OCI-LY7 (cell line): ENCODE measurements at regions not wholly inside any gene's neighbourhood (a gene's known extent, or its start where the extent isn't known, plus 50 kb on each side); places are given as distances from the start of the nearest gene placed in this dataset.
A peak's percentile ranks its signal among the peaks of the same experiment; 100 is the strongest.

Source experiments
- BruUV-seq: library from RNA; stranded (reverse); fragments of 400-500 nt; replicated peaks from 2 replicates; lab custom pipeline; 2021; lab: Mats Ljungman, UMichigan
- CTCF ChIA-PET: fragments of 300-600 bp; sonication (Branson Sonifier 250); formaldehyde crosslinking; loops from one replicate; lab custom pipeline; 2022; ENCODE audit warnings: antibody characterized with exemption; ENCODE audit not compliant: unreplicated experiment; lab: Charles Lee
- POLR2A ChIA-PET: fragments of 300-600 bp; sonication (Branson Sonifier 250); formaldehyde crosslinking; loops from one replicate; lab custom pipeline; 2022; ENCODE audit warnings: antibody characterized with exemption; lab: Charles Lee
- DNase-seq: peaks from one replicate; pipeline ENCODE4 v3.0.0-alpha.2; 2015; ENCODE audit warnings: low spot score
- H2AFZ ChIP-seq: fragments of 200-600 bp; sonication (generic), shearing (Covaris generic); 2 replicates; pipeline ENCODE4 v1.6.1; 2014; ENCODE audit warnings: mild to moderate bottlenecking, antibody characterized with exemption, low read length, moderate library complexity
- H3K27ac ChIP-seq: fragments of 200-600 bp; sonication (generic); 2 replicates; pipeline ENCODE4 v1.5.1; 2014; ENCODE audit warnings: mixed run types, low read depth, mild to moderate bottlenecking, moderate library complexity, low read length, inconsistent platforms; ENCODE audit not compliant: poor library complexity, severe bottlenecking
- H3K36me3 ChIP-seq: fragments of 200-600 bp; sonication (generic); 2 replicates; pipeline ENCODE4 v1.6.1; 2014; ENCODE audit warnings: mild to moderate bottlenecking, antibody characterized with exemption, low read length, moderate library complexity, mixed read lengths; ENCODE audit not compliant: insufficient read depth
- H3K4me1 ChIP-seq: fragments of 200-600 bp; sonication (generic); 2 replicates; pipeline ENCODE4 v1.5.1; 2014; ENCODE audit warnings: mild to moderate bottlenecking, low read length; ENCODE audit not compliant: insufficient read depth, poor library complexity, severe bottlenecking
- H3K4me2 ChIP-seq: fragments of 200-600 bp; sonication (generic); 2 replicates; pipeline ENCODE4 v1.6.1; 2014; ENCODE audit warnings: mild to moderate bottlenecking, low read length
- H3K4me3 ChIP-seq: fragments of 200-600 bp; sonication (generic); 2 replicates; pipeline ENCODE4 v1.5.1; 2014; ENCODE audit warnings: mild to moderate bottlenecking, low read depth, low read length; ENCODE audit not compliant: poor library complexity, severe bottlenecking
- H3K79me2 ChIP-seq: fragments of 200-600 bp; sonication (generic); 2 replicates; pipeline ENCODE4 v1.6.1; 2016; ENCODE audit warnings: low read depth, mild to moderate bottlenecking, low read length, moderate library complexity, mixed read lengths; ENCODE audit not compliant: insufficient read depth
- H3K9me2 ChIP-seq: fragments of 200-600 bp; sonication (generic); 2 replicates; pipeline ENCODE4 v1.6.1; 2016; ENCODE audit warnings: mild to moderate bottlenecking, low read length, mixed read lengths; ENCODE audit not compliant: insufficient read depth
- H3K9me3 ChIP-seq: fragments of 200-600 bp; sonication (generic); 2 replicates; pipeline ENCODE4 v1.6.1; 2014; ENCODE audit warnings: mild to moderate bottlenecking, mixed run types, low read length, mixed read lengths
- H4K20me1 ChIP-seq: fragments of 200-600 bp; sonication (generic); 2 replicates; pipeline ENCODE4 v1.6.1; 2014; ENCODE audit warnings: mild to moderate bottlenecking, antibody characterized with exemption, low read length, moderate library complexity, mixed read lengths; ENCODE audit not compliant: insufficient read depth
- EZH2phosphoT487 ChIP-seq: fragments of 200-600 bp; sonication (generic); IDR thresholded peaks from 2 replicates; pipeline ENCODE4 v1.6.1; 2018; ENCODE audit warnings: low read depth, borderline replicate concordance, mild to moderate bottlenecking, mixed run types, antibody characterized with exemption, low read length, moderate library complexity, mixed read lengths
- intact Hi-C: fragments of 100-400 bp; cut with micrococcal nuclease; formaldehyde crosslinking; loops from one replicate; pipeline ENCODE4 v1.10.0; 2022; ENCODE audit not compliant: unreplicated experiment
- TF ChIP-seq, protein P1 (sequence below): fragments of 200-600 bp; sonication (generic); conservative IDR thresholded peaks from 2 replicates; pipeline ENCODE4 v1.5.1; 2014; ENCODE audit warnings: mild to moderate bottlenecking, antibody characterized with exemption, low read length, moderate library complexity, mixed read lengths

DNA sequence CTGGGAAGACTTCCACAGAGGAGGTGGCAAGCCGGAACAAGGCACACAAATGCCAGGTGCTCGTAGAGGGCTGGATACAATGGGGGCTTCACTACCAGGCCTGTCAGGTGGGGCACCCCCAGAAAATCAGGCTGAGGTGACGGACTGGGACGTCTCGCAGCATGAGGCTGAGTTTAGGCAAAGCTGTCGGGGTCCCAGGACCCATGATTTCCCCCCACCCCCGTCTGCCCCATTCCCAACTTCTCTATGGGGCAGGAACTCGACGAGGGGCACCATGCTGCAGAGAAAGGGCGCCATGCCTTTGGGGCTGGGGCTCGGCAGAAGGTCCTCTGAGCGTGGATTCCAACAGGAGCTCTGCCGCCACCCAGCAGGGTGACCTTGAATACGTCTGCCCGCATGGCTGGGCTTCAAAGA lies 65.7 kb upstream of the HES1 start:
- TF ChIP-seq, protein P1, sequence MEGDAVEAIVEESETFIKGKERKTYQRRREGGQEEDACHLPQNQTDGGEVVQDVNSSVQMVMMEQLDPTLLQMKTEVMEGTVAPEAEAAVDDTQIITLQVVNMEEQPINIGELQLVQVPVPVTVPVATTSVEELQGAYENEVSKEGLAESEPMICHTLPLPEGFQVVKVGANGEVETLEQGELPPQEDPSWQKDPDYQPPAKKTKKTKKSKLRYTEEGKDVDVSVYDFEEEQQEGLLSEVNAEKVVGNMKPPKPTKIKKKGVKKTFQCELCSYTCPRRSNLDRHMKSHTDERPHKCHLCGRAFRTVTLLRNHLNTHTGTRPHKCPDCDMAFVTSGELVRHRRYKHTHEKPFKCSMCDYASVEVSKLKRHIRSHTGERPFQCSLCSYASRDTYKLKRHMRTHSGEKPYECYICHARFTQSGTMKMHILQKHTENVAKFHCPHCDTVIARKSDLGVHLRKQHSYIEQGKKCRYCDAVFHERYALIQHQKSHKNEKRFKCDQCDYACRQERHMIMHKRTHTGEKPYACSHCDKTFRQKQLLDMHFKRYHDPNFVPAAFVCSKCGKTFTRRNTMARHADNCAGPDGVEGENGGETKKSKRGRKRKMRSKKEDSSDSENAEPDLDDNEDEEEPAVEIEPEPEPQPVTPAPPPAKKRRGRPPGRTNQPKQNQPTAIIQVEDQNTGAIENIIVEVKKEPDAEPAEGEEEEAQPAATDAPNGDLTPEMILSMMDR: no peak
- no peak for TF ChIP-seq EZH2phosphoT487
- no peaks in the 10 kb centered on the region for H4K20me1 ChIP-seq
- no peaks in the 10 kb centered on the region for H3K9me2 ChIP-seq
- intact Hi-C loops: loop anchor here (1.0 kb wide), 2 partner anchors 34 to 63 kb away; no protein-coding TSS in a partner anchor
- peak overlapping the region; percentile 54 for H3K27ac ChIP-seq
- ChIA-PET CTCF (interaction anchor here (0.9 to 1.1 kb wide), 3 partner anchors 11 to 65 kb away, joined by 3 to 4 read pairs (median 3); no protein-coding TSS in a partner anchor), POLR2A (interaction anchor here (0.7 to 4.3 kb wide), 7 partner anchors 11 to 65 kb away, joined by 4 to 45 read pairs (median 13); partner anchors contain the start of gene HES1)
- no peak for DNase-seq
- peak overlapping the region; percentile 45; the same call in 1 of the 2 replicates for H2AFZ ChIP-seq
- no TSS peak for BruUV-seq
- H3K79me2 ChIP-seq: no peaks in the 10 kb centered on the region
- peaks cover 52% of the 10 kb centered on the region for H3K4me1 ChIP-seq
- H3K4me3 ChIP-seq: peak overlapping the region; percentile 61
- H3K36me3 ChIP-seq: no peaks in the 10 kb centered on the region
- peaks cover 17% of the 10 kb centered on the region for H3K9me3 ChIP-seq
- H3K4me2 ChIP-seq: peak overlapping the region; percentile 73

DNA sequence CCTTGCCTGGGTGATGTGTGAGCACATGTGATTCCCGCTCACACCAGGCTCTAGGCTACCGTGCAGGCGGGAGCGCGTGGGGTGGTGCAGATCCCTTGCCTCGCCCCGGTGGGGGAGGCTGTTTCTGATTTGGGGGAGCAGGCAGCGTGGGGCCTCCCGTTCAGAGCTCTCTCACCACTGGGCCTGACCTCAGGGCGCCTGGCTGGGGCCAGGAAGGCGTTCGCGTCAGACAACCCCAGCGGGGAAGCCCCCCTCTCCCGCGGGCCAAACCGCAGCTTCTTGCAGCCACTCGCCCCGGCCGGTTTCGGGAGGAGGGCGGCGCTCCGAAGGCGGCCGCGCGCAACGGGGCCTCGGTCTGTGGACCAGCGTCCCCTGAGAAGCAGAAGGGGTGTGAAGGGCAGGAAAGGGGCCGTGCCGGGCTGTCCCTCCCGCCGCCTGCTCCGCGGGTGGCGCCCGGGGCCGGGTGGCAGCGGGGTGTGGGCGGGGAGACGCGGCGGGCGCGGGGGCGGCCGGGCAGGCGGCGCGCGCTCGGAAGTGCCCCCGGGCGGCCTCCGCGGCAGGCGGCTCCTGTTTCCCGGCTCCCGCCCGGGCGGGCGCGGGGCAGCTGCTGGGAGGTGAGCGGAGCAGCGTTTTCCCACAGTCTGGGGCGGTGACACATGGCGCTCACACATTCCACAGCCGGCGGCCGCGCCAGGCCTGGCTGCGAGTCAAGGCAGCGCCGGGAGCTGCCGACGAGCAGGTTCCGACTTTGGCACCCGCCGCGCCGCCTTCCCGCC lies 65.1 kb upstream of the HES1 start:
- TF ChIP-seq EZH2phosphoT487: no peak
- TF ChIP-seq, protein P1: no peak
- Histone ChIP-seq H3K9me2 (no peaks in the 10 kb centered on the region), H3K79me2 (no peaks in the 10 kb centered on the region), H3K4me3 (peak overlapping the region; percentile 61), H4K20me1 (no peaks in the 10 kb centered on the region), H3K27ac (peak overlapping the region; percentile 54), H3K9me3 (peaks cover 17% of the 10 kb centered on the region), H3K4me1 (peaks cover 57% of the 10 kb centered on the region), H3K36me3 (no peaks in the 10 kb centered on the region), H2AFZ (peak overlapping the region; percentile 68; the same call in 1 of the 2 replicates), H3K4me2 (peak overlapping the region; percentile 73)
- CTCF ChIA-PET: interaction anchor here (0.5 to 1.1 kb wide), 4 partner anchors 11 to 64 kb away, joined by 3 to 4 read pairs (median 3); no protein-coding TSS in a partner anchor
- POLR2A ChIA-PET: interaction anchor here (0.6 to 4.3 kb wide), 10 partner anchors 11 to 95 kb away, joined by 3 to 45 read pairs (median 10); partner anchors contain the start of gene HES1
- BruUV-seq: no TSS peak
- intact Hi-C loops: loop anchor here (1.0 kb wide), 3 partner anchors 33 to 66 kb away; no protein-coding TSS in a partner anchor
- DNase-seq: peak; percentile 86
